ENCODE measurements at regions not wholly inside any gene's neighbourhood (a gene's known extent, or its start where the extent isn't known, plus 50 kb on each side); places are given as distances from the start of the nearest gene placed in this dataset.

GRCh38 chr2:64831977-64832328 lies 157.2 kb upstream of the SLC1A4 start:
- no peak for DNase-seq

- DNase-seq: no peak
Measured at GRCh38 chr2:64832936-64833335, 156.3 kb upstream of the SLC1A4 start.

GRCh38 chr2:64836566-64836965 lies 152.6 kb upstream of the SLC1A4 start:
- no peak for DNase-seq

- no peak for DNase-seq
Measured at GRCh38 chr2:64837116-64837731, 152.0 kb upstream of the SLC1A4 start.

- DNase-seq: no peak
Measured at GRCh38 chr2:64837925-64838641, 151.1 kb upstream of the SLC1A4 start.

GRCh38 chr2:64838817-64839216 lies 150.4 kb upstream of the SLC1A4 start:
- DNase-seq: no peak

- DNase-seq: no peak
Measured at GRCh38 chr2:64839844-64840243, 149.4 kb upstream of the SLC1A4 start.

- no peak for DNase-seq
Measured at GRCh38 chr2:64840426-64840881, 148.7 kb upstream of the SLC1A4 start.

- DNase-seq: no peak
Measured at GRCh38 chr2:64841461-64841860, 147.7 kb upstream of the SLC1A4 start.

GRCh38 chr2:64842030-64842429 lies 147.2 kb upstream of the SLC1A4 start:
- DNase-seq: no peak

GRCh38 chr2:64844087-64844486 lies 145.1 kb upstream of the SLC1A4 start:
- no peak for DNase-seq

GRCh38 chr2:64845273-64845905 lies 143.8 kb upstream of the SLC1A4 start:
- DNase-seq: no peak

GRCh38 chr2:64846177-64846576 lies 143.0 kb upstream of the SLC1A4 start:
- no peak for DNase-seq

GRCh38 chr2:64847930-64848329 lies 141.3 kb upstream of the SLC1A4 start:
- no peak for DNase-seq

- DNase-seq: no peak
Measured at GRCh38 chr2:64848363-64848762, 140.8 kb upstream of the SLC1A4 start.

GRCh38 chr2:64848945-64849344 lies 140.3 kb upstream of the SLC1A4 start:
- no peak for DNase-seq

- no peak for DNase-seq
Measured at GRCh38 chr2:64850642-64851041, 138.6 kb upstream of the SLC1A4 start.

- no peak for DNase-seq
Measured at GRCh38 chr2:64852771-64853241, 136.4 kb upstream of the SLC1A4 start.

- no peak for DNase-seq
Measured at GRCh38 chr2:64853306-64853705, 135.9 kb upstream of the SLC1A4 start.

- no peak for DNase-seq
Measured at GRCh38 chr2:64853894-64854293, 135.3 kb upstream of the SLC1A4 start.

GRCh38 chr2:64854773-64855237 lies 134.4 kb upstream of the SLC1A4 start:
- DNase-seq: peak; percentile 25

GRCh38 chr2:64857581-64858471 lies 131.4 kb upstream of the SLC1A4 start:
- DNase-seq: peak; percentile 34
